ENCODE measurements at regions not wholly inside any gene's neighbourhood (a gene's known extent, or its start where the extent isn't known, plus 50 kb on each side); places are given as distances from the start of the nearest gene placed in this dataset.

DNA sequence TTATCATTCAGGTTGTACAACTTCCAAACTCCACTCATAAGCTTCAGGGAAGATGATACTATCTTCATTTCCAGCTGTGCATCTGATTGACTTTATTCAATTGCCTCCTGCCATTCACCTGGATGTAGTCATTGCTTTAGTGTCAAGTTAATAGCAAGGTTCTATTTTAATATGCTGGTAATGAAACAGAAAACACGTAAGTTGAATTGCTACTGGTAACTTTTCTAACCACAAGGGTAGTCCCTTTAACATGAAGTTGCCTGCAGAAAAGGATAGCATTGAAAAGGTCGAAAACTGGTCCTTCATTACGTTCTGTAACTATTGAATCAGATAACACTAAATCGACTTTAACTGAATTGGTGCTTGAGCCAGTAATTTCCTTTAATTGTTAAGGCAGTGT is 459.4 kb upstream of the CDH6 start (continued):
- TF ChIP-seq ZNF462 (CRISPR knock-in tag; IDR thresholded peaks at IDR 0.05) (no peak), ZNF331 (CRISPR knock-in tag; IDR thresholded peaks at IDR 0.05; ENCODE audit: low read depth) (no peak), NANOG (IDR thresholded peaks at IDR 0.05; ENCODE audit: borderline replicate concordance) (no peak), CREB1 (CRISPR knock-in tag; IDR thresholded peaks at IDR 0.05; ENCODE audit: low read depth) (no peak), EZH2 (IDR thresholded peaks at IDR 0.05; ENCODE audit: low read depth, unreplicated experiment) (no peak), EZH2phosphoT487 (IDR thresholded peaks at IDR 0.05; ENCODE audit: unreplicated experiment) (no peak), JUNB (IDR thresholded peaks at IDR 0.05; ENCODE audit: unreplicated experiment) (no peak), POLR2AphosphoS5 (IDR thresholded peaks at IDR 0.05; ENCODE audit: low read depth) (no peak)

DNA sequence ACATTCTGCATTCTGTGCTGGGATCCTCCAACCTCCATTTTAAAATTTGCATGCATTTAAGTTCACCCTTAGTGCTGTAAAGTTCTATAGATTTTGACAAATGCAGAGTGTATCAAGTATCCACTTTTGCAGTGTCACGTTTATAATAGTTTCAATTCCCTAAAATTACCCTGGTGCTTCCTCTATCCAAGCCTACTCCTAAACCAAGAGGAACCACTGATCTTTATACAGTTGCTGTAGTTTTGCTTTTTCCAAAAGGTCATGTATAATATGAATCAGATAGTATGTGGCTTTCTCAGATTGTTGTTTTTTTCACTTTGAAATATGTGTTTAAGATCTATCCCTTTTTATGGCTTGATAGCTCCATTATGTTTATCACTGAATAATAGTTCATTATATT is 468.4 kb upstream of the CDH6 start:
- Histone ChIP-seq H4K20me1 (replicated peaks; ENCODE audit: insufficient read depth) (no peaks in the 10 kb centered on the region), H3K4me1 (ENCODE audit: insufficient read depth) (no peaks in the 10 kb centered on the region), H2AFZ (no peak overlapping the region), H3F3A (replicated peaks; ENCODE audit: low read depth) (no peaks in the 10 kb centered on the region), H3K9me2 (ENCODE audit: insufficient read depth) (no peaks in the 10 kb centered on the region), H3K27me3 (ENCODE audit: insufficient read depth) (no peaks in the 10 kb centered on the region), H3K36me3 (ENCODE audit: insufficient read depth) (no peaks in the 10 kb centered on the region), H3K4me3 (no peak overlapping the region), H3K79me2 (replicated peaks; ENCODE audit: insufficient read depth) (no peaks in the 10 kb centered on the region), H3K4me2 (no peak overlapping the region), H3K27ac (ENCODE audit: low read depth) (no peak overlapping the region)
- H3K36me3 Mint-ChIP-seq (ENCODE audit: low read depth) = no peaks in the 10 kb centered on the region
- DNase-seq (ENCODE audit: low spot score) (no peak), ATAC-seq (no peak)
- no peaks in the 10 kb centered on the region for H3K27me3 Mint-ChIP-seq (ENCODE audit: insufficient read depth, low read depth, poor library complexity)
- H3K9me3 Mint-ChIP-seq = no peaks in the 10 kb centered on the region
- H3K27ac Mint-ChIP-seq = no peak overlapping the region
- no peaks in the 10 kb centered on the region for H3K4me1 Mint-ChIP-seq
- H3K4me3 Mint-ChIP-seq = no peak overlapping the region
- TF ChIP-seq, protein P1, sequence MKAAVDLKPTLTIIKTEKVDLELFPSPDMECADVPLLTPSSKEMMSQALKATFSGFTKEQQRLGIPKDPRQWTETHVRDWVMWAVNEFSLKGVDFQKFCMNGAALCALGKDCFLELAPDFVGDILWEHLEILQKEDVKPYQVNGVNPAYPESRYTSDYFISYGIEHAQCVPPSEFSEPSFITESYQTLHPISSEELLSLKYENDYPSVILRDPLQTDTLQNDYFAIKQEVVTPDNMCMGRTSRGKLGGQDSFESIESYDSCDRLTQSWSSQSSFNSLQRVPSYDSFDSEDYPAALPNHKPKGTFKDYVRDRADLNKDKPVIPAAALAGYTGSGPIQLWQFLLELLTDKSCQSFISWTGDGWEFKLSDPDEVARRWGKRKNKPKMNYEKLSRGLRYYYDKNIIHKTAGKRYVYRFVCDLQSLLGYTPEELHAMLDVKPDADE (IDR thresholded peaks at IDR 0.05) = no peak
- TF ChIP-seq POLR2AphosphoS5 (IDR thresholded peaks at IDR 0.05; ENCODE audit: low read depth) = no peak
- no peak for TF ChIP-seq ZNF462 (CRISPR knock-in tag; IDR thresholded peaks at IDR 0.05)

Data from GM23338 (cell line).